HG02623 (cell line): ENCODE measurements at regions not wholly inside any gene's neighbourhood (a gene's known extent, or its start where the extent isn't known, plus 50 kb on each side); places are given as distances from the start of the nearest gene placed in this dataset.
"Not testable (repeated sequence)": the region's sequence is repeated elsewhere in the genome, so short reads cannot be mapped to it uniquely, and the experiment has no call there.

Source experiments
- ATAC-seq: cut with Tn5 transposase; IDR thresholded peaks from one replicate; pipeline ENCODE4 v1.9.1; 2021; ENCODE audit warnings: moderate library complexity; ENCODE audit not compliant: unreplicated experiment

GRCh38 chr6:106728296-106728870 is 99.0 kb downstream of the QRSL1 start:
- no peak for ATAC-seq

DNA sequence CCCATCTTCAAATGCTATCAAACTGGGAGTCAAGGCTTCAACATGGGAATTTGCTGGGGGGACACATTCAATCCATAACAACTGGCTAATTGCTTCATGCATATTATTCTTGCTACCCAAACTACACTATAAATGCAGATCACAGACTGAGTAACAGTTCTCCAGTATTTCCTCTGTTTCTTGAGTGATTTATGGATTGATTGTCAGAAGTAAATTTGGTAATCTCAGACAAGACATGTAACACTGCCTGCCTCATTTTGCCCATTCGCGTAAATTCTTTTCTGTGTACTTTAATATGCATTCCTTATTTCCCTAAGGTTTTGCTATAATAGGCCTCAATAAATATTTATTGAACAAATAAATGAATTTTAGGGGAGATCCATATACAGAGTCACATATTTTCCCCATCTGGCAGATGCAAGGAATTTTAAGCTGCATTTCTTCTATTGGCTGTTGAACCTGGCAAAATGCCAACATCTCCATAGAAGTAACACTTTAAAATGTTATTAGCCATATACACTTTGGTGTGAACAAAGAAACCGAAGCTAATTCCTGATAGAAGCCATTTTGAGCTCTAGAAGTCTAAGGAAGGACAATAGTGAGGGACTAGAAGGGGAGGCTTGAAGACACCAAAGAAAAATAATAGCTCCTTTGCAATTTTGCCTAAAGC is 98.2 kb downstream of the QRSL1 start:
- ATAC-seq, result no peak

DNA sequence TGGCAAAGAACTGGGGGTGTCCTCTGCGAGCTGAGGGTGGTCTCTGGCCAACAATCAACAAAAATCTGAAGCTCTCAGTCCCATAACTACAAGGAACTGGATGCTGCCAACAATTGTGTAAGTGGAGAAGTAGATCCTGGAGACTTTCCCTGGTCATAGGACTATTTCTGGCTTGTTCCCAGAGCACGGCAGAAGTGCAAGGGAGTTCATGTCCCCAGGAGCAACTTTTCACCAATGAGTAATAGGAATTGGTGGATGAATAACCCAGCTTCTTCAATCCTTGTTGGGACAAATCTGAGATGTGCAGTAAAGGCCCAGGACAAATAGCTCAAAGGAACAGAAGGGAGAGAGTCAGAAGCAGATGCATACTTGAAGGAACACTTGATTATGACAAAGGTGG is 95.5 kb downstream of the QRSL1 start:
- no peak for ATAC-seq

DNA sequence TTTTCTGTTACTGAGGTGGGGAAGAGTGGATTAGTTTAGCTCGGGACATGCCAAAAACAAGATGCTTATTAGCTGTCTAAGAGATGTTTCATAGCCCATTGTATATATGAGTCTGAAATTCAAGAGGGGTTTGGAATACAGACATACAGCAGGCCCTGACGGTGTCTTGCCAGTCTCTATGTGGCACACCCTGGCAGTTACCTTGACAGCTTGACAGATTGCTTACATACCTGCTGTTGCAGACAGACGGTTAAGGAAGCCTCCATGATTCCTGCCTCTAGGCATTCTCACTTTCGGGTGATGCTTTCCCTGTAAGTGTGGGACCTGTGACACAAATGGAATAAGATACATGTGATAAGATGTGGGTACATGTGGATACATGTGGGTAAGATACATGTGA is 95.0 kb downstream of the QRSL1 start:
- no peak for ATAC-seq

- not testable (repeated sequence) for ATAC-seq
Observed at GRCh38 chr6:106723419-106723818, 94.0 kb downstream of the QRSL1 start.

- ATAC-seq, result not testable (repeated sequence)
Observed at GRCh38 chr6:106721189-106721588, 91.8 kb downstream of the QRSL1 start.
